NCI-H1436 treated with DMSO at 0.1 percent for 48 hours (cell line): ENCODE measurements at regions not wholly inside any gene's neighbourhood (a gene's known extent, or its start where the extent isn't known, plus 50 kb on each side); places are given as distances from the start of the nearest gene placed in this dataset.
A peak's percentile ranks its signal among the peaks of the same experiment; 100 is the strongest.

Source experiments
- DNase-seq: peaks from one replicate; lab custom pipeline; 2025; lab: John Stamatoyannopoulos, UW

DNA sequence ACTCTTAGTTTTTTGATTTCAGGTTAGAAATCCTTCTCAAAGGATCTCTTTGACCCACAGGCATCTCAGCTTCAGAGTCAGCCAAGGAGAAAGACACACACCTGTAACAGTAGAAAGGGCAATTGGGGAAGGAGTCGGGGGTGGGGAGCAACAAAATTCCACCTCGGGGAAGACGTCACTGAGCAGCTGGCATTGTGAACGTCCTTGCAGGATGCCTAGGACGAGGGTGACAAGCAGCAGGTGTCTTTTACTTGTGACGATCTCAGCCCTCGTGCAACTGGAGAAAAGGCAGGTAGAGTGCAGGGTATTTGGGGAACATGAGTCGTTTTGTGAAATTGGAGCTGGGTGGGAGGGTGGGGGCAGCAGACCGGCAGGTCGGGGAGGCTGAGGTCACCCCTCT lies 627.0 kb downstream of the ACTR3B start:
- DNase-seq = no peak

DNA sequence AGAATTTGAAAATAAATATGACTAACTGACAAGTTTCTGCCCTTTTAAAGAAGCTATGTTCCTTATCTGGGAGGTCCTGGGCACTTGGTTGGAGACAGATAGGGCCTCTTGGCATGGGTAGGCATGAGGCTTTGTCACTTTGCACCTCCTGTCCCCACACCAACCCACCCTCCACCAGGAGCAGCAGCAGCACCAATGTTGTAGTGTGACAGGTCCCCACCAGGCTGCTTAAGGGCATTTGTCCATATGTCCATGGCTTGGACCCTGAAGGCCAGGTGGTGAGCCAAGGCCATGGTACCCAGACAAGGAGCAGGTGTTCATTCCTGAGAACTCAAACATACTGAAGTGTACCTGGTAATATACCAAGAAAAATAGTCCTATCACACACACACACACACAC lies 629.1 kb downstream of the ACTR3B start:
- no peak for DNase-seq

DNA sequence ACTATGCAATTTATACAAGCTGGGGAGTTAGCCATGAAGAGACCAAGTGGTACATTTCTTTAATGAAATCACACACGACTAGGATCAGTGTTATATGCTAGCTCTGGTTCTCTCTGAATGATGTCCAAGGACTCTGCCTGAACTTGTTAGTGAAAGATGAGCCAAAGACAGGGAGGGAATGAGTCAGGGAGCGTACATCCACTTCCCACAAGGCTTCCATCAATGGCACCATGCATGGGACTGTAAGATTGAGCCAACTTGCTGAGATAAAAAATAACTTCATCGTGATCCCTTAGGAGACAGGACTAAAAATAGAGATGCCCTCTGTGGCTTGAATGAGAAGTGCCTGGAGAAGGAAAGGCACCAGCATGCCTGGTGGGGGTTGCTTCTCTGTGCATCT lies 629.7 kb downstream of the ACTR3B start:
- DNase-seq = no peak

DNA sequence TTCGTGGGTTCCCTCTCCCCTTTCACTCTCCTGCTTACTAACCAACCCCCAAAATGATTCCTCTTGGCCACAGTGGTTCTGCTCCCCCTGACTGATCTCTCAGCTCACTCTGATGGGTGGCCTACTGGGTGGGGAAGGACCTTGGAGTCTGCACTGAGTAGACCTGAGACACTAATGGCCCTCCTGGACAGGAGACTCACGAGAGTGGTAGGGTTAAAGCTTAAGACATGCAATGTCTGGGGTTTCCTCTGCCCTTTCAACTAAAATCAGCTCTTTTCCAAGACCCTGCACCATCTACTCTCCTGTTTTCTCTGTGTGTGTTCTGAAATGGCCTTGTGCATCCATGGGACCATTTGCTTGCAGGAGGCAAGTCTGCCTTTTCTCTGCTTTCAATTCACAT lies 631.4 kb downstream of the ACTR3B start:
- no peak for DNase-seq

DNA sequence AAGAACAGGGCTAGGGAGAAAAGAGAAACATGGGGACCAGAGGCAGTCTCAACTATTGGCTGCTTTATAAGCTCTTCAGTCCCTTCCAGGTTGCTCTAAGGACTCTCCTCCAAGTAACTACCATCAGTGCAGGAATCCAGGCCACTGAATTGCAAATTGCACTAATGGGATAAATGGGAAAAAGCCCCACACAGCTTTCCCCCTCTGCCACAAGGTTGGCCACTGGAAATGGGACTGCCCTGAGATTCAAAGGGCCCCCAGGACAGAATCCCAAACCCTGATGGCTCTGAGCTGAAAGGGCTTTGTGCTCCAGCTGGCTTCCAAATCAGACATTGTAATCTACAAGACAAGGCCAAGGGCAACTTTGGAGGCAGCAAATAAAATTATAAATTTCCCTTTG lies 633.2 kb downstream of the ACTR3B start:
- no peak for DNase-seq

DNA sequence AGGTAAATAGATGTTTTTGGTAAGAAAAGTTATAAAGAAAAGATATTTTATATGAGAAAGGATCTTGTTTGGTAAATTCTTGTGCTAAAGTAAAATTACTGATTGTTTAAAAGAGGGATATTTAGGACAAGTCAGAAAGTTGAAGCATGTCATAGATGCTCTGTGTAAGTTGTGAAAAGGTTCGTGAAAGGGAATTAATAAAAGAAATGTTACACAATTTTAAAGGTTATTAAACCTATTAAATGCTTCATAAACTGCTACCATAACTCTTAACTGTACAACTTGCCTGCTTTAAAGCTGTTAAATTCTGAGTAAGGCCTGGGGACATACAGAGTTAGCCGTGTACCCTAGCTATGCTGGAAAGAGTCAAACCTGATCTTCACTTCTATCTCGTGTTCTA lies 634.1 kb downstream of the ACTR3B start:
- no peak for DNase-seq

DNA sequence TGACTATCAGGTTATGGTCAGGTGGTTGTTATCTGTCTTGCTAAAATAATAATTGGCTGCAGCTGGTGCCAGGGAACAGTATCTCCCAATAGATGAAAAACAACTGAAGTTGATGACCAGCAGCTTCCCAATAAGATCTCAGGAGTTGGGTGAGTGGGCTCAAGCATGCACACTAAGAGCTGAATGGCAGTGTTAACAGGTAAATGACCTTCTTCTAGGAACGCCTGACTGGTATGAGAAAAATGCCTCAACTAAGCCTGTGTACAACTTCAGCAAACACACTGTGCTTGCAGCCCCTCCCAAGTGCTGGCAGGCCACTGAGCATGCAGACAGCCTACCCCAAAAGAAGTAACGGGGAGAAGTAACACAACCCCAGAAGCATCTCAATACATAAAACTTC lies 636.9 kb downstream of the ACTR3B start:
- DNase-seq = no peak

DNA sequence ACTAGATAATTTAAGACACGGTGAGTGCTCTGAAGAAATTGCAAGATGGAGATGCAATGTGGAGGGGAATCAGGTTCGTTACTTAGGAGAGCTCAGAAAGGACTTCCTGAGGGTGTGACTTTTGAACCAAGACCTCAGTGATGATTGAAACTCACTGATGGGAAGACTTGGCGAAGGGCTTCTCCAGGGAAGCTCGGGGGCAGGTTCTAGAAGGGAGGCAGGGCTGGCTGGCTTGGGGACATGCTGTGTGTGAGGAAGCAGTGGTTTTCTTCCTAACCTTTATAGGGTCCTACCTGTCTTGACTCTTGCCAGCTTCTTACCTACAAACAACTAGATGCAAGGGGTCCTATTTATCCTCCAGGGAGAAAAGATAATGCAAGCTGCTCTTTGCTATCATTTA lies 637.9 kb downstream of the ACTR3B start:
- no peak for DNase-seq

DNA sequence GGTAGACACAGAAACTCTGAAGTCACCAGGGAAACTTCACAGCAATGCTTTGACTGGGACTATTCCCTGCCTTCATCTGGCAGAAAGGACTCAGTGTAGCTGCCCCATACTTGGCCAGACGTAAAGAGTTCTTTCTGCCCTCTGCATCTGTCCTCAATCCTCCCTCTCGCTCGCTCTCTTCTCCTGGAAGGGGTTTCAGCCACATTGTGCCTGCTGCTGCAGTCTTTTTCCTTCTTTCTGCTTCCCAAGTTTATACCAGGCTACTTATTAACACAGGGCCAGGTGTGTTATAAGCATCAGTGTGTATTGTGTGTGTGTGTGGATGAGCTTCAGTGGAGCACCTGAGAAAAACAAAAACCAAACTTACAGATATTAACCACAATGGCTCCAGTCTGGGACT lies 638.4 kb downstream of the ACTR3B start:
- no peak for DNase-seq

DNA sequence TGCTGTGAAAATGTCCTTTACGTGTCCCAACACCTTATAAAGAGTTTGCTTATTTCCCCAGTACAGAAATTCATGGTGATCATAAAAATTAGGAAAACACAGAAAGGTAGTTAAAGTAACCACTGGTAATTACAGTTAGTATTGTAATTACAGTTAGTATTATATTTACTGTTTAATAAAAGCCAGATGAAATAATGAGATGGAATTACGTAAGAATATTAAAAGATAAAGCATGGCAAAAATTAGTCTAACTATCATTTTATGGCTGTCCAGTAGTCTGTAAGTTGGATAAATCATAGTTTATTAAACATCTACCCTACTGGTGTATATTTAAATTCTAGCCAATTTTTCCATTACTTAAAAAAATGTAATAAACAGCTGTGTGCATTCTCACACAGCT lies 638.8 kb downstream of the ACTR3B start:
- DNase-seq = no peak

DNA sequence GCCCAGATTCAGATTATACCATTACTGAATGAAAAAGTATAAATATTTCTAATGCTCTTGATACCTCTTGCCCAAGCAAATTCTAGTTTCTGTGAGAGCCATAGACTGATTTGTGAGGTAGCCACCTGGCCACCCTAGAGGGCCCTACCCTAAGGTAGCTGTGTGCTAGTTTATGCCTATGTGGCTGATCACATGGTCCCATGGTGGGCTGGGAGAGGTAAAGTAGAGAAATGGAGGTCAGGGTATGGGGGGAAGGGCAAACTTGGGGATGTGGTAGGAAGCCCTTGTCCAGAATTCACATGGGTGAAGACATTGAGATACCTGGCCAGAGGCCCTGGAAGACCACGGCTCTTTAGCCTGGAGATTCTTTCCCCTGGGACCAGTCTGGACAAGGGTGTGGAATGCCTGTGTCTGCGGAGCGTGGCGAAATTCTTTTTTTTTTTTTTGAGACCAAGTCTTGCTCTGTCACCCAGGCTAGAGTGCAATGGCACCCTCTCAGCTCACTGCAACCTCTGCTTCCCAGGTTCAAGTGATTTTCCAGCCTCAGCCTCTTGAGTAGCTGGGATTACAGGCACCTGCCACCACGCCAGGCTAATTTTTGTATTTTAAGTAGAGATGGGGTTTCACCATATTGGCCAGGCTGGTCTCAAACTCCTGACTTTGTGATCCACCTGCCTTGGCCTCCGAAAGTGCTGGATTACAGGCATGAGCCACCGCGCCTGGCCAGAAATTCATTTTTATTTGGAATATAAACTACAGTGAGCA lies 639.4 kb downstream of the ACTR3B start:
- no peak for DNase-seq

DNA sequence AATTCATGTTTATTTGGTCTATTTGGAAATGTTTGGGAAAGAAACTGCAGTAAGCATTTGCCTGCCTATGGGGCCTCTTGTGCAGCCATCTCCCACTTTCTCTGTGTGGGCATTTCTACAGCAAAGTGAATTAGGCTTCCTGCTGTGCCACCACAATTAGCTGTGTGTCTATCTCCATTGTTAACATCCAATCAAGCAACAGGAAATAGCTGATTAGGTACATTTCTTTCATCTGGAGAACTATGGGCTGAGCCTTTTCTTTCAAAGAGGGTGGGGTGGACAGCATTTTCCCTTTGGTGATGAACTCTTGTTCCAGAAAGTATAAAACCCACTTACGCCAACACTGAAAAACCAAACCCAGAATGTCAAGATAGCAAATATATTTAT lies 640.0 kb downstream of the ACTR3B start:
- no peak for DNase-seq

DNA sequence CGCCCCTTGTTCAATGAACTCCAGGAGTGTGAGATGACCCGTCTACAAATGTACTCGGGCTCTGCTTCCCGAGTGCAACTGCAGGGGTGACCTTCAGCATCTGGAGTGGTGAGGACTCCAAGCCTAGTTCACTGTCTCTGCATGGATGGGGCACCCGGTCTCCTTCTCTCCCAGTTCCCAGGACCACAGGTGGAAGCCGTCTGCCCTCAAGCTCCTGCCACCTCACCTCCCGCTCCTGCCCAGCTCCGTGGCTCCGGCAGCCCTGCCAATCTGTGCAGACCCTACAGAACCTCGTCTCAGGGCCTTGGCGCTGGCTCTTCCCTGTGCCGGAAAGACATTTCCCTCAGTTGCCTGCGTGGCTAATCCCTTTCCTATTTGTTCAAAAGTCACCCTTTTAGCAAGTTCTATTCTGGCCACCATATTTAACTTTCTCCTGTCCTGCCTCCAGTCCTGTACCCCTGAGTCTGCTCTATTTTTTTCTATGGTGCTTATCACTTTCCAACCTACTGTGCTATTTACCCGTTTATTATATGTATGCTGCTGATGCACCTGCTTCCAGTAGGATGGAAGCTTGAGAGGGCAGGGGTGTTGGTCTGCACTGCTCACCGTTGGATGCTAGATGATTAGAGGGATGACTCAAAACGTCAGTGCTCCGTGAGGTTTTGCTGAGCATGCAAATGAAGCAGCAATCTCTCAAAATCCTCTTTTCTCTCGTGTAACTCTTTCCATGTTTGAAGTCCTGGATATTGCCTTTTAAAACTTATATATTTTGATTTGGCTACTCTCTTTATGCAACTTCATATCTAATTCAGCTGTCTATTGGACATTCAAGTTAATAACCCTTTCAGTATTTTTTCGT lies 641.4 kb downstream of the ACTR3B start:
- no peak for DNase-seq

DNA sequence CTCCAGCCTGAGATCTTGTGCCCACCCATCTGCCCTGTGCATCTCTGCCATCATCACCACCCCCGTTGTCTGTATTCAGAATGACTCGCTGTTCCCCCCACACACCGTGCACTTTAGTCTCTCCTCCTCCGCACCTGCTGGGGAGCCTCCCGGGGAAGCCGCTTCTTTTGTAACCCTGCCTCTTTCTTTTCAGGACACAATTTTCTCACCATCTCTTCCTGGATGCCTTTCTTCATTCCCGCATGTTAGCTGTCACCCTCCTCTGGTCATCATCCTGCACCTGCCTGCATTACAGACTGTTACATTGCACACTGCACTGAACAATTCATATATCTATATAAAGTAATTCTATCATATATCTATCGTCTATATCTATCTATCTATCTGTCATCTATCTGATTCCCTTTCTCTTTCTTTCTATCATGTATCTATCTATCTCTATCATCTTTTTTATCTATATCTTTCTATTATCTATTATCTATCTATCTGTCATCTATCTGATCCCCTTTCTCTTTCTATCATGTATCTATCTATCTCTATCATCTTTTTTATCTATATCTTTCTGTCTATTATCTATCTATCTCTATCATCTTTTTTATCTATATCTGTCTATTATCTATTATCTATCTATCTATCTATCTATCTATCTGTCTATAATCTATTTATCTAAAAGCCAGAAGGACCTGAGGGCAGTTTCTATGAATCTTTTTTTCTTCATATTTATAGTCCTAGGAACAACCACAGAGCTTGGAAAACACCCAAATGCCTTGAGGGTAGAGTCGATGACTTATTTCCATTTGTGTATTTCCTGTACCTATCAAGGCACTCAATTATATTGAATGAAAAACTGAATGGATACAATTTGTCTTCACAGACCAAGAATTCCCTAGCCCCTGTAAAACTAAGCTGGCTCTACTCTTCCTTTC lies 642.5 kb downstream of the ACTR3B start:
- DNase-seq = no peak

DNA sequence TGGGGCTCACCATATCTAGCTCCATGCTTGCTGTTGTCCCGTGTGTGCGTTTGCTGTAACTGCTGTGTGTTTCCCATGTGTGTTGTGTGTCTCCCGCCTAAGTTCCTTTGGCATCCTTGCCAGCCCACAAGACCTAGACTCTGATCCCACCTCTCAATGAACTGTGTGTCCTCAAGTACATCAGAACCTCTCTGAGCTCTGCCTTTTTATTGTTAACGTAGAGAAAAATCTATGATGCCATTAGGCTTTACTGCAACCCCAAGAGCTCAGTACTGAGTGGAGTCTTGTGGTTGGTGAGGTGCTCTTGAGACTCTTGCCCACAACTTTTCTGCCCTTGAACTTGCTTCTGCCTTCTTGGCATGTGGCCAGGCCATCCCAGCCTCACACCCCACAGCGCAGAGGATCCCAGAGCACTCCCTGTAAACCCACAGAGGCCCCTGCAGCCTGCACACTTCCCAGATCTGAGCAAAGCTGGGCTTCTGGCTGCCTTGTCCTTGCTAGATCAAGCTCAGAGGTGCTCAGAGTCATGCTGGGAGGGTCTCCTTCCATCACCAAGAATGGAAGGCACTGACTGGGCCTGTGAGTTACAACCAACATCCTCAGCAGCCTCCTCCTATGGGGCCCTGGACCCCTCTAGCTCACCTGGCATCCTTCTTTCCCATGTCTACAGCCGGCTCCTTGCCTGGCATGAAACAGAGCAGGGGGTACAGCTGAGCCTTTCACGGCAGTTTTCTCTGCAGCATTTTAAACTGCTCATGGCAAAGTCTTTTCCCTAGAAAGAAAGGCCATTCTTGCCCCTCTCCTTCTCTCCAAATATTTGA lies 643.4 kb downstream of the ACTR3B start:
- no peak for DNase-seq

DNA sequence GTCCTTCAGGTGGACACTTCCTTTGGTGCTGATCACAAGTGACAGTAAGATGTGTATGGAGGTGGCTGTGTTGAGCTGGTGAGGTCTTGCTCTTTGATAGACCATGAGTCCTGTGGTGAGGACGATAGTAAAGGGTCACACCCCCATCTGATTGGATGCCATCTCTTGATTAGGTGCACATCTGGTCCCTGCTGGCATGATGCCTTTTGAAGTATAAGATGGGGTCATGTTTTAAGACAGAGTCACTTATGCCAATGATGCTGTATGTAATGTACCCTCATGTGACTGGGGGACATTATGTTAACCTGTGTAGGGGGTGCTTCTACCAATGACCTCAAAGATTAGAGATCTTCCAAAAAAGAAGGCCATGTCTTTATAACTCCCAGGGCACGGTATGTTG lies 644.6 kb downstream of the ACTR3B start:
- DNase-seq = no peak

DNA sequence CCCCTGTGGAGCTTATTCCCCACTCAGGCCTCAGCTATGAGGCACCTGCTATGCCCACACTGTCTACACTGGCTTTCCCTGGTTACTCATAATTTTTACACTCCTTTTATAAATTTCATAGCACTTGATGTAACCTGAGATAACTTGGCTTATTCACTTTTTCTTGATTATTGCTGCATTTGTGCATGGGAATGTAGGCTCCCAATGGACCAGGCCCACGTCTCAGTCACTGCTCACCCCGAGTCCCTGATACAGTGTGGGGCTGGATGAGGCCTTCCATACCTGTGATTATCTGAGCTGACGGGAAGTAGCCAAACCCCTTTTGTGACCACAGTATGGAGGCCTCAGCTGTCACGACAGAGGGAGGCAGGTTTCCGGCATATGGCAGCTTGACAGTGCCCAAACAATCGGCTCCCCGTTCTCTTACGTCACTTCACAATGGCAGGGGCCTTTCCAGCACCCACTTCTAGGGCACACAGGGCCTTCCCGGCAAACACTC lies 645.3 kb downstream of the ACTR3B start:
- DNase-seq = no peak

DNA sequence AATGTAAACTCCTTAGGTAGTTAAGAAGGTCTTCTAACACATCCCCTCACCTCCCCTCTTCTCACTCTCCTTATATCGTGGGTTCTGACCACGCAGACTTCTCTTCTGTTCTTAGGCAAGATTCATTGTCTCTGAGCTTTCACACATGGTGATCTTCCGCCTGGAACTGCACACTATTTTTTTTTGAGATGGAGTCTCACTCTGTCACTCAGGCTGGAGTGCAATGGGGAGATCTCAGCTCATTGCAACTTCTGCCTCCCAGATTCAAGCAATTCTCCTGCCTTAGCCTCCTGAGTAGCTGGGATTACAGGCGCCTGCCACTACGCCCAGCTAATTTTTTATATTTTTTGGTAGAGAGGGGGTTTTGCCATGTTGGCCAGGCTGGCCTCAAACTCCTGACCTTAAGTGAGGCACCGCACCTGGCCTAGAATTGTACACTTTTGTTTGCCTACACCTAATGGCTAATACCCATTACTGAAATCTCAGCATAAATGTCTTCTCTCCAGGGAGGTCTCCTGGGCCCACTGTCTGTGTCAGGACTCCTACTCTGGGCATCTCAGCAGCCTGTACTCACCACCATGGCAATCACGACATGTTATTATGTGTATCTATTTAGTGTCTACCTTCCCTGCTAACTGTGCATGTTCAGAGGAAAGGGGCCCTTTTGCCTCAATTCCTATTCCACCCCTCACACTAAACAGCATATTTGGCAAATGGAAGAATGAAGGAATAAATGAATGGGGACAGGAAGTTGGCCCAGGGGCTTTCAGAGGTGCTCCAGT lies 646.3 kb upstream of the DPP6 start:
- no peak for DNase-seq

DNA sequence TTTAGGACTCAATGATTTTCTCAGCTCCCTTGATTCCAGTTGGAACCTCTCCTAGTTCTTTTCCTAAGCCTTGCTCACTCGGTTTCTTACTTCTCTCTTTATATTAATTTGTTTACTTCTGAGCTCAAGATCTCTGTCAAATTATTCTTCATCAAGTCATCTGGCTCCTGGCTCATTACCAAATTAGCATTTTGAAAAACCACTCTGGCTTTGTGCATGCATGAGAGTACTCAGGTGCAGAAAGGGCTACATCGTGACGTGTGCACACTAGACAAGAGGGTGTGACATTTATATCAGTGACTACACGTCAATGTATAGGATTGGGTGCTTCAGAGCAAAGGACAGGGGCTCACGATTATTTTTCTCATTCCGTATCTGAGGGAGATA lies 645.7 kb upstream of the DPP6 start:
- peak; percentile 70 for DNase-seq

DNA sequence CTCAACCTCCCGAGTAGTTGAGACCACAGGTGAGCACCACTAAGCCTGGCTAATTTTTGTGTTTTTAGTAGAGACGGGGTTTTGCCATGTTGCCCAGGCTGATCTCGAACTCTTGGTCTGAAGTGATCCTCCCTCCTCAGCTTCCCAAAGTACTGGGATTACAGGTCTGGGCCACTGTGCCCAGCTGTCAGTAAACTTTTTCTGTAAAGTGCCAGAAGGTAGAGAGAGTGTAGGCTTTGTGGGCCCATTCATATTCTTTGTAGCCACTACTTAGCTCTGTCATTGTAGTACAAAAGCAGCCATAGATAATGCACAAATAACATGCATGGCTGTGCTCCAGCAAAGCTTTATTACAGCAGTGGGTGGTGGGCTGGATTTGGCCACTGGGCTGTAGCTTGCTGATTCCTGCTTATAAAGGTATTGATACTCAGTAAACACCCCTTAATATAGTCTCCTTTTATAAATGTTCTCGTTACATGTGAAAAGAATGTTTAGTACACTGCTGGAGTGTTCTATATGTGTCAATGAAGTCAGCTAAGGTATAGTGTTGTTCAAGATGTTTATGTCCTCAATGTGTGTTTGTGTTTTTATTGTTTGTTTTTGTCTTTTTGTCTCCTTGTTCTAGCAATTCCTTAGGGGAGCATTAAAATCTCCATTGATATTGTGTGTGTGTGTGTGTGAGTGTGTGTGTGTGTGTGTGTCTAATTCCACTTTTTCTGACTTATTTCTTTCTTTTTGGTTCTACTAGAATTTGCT lies 644.7 kb upstream of the DPP6 start:
- no peak for DNase-seq
